GM12873 (cell line): ENCODE measurements at regions not wholly inside any gene's neighbourhood (a gene's known extent, or its start where the extent isn't known, plus 50 kb on each side); places are given as distances from the start of the nearest gene placed in this dataset.
A peak's percentile ranks its signal among the peaks of the same experiment; 100 is the strongest.

Experiments used
- TF ChIP-seq, protein P1 (sequence below): IDR thresholded peaks from 2 replicates; pipeline ENCODE4 v1.5.1; 2012; ENCODE audit warnings: low read depth, mild to moderate bottlenecking, moderate library complexity, low read length, control low read depth; ENCODE audit not compliant: insufficient read depth; ENCODE audit errors: missing control alignments

DNA sequence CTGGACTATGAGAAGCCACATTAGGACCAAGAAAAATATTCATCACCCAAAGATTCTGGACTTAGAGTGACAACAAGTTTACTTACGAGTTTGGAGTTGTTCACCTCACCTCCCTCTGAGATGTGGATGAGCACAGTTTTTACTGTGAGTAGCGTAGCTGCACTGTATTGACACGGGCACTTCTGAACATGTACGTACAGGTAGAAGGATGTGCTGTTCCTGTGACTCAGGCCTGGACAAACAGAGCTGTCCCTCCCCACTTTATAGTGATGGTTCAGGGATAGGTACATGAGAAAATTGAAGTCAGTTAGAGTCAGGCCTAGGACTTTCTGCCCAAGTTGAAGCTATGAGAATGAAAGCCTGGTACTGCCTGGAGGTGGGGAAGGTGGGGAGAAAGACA is 80.9 kb upstream of the DYNC1I1 start:
- TF ChIP-seq, protein P1, sequence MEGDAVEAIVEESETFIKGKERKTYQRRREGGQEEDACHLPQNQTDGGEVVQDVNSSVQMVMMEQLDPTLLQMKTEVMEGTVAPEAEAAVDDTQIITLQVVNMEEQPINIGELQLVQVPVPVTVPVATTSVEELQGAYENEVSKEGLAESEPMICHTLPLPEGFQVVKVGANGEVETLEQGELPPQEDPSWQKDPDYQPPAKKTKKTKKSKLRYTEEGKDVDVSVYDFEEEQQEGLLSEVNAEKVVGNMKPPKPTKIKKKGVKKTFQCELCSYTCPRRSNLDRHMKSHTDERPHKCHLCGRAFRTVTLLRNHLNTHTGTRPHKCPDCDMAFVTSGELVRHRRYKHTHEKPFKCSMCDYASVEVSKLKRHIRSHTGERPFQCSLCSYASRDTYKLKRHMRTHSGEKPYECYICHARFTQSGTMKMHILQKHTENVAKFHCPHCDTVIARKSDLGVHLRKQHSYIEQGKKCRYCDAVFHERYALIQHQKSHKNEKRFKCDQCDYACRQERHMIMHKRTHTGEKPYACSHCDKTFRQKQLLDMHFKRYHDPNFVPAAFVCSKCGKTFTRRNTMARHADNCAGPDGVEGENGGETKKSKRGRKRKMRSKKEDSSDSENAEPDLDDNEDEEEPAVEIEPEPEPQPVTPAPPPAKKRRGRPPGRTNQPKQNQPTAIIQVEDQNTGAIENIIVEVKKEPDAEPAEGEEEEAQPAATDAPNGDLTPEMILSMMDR: no peak

DNA sequence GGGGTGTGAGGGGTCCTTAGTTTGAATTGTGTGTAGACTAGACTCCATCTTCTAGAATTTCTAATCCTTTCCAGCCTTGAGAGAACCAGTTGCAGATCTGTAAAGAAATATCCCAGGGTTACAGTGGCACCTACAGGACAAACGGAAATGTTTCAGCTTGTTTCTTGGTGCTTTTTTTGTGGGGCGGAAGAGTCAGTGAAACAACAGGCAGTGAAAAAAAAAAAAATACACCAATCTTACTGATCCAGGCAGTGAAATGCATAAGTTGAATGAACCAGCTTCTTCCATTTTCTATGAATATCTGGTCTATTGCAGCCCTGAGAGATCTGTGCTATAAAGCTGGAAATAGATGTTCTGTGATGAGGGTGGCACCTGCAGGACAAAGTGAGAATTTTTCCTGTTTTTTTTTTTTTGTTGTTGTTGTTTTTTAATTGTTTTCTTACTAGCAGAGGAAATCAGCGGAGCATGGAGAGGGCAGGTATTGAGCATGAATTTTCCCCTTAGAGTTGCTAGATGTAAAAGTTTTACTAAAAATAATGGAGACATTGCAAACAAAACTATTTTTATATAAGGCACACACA is 81.9 kb upstream of the DYNC1I1 start:
- TF ChIP-seq, protein P1: peak; percentile 35

DNA sequence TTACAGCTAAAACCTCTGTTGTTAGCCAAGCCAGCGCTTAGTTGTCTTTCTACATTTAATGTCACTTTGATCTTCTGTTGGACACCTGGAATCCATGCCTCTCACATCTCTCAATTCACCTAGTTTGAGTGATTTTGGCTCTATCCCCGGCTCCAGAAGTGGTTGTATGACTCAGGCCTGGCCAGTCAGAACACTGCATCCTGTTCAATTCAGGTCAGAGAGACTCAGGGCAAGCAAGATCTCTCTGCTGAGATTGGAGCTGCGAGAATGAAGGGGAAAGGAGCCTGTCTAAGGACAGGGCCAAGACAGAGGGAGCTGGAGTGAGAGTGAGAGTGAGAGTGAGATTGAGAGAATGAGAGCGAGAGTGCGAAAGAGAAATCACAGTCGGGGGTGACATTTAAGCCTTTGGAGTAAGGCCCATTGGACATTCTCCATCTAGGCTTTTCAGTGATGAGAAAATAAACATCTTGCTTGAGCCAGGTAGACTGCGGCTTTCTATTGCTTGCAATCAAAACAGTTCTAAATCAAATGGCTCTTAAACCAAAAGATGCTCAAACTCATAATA is 83.3 kb upstream of the DYNC1I1 start:
- TF ChIP-seq, protein P1: no peak

DNA sequence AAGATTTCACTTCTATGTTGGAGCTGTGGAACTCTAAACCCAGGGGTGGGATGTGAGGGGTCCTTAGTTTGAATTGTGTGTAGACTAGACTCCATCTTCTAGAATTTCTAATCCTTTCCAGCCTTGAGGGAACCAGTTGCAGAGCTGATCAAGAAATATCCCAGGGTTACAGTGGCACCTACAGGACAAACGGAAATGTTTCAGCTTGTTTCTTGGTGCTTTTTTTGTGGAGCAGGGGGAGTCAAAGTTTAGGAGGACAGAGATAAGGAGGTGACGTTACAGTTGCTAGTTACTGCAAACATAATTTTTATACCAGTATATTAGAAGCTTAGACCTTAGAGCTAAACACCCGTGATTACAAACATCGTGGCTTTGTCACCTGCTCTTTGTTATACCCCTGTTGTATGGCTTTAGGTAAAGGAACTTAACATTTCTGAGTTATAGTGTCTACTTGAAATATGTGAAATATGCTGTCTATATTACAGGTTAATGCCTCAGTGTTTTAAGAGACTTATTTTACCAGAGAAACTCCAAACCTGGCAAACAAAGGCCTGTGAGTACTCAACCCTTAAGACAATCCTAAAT is 84.5 kb upstream of the DYNC1I1 start:
- TF ChIP-seq, protein P1: peak; percentile 35

DNA sequence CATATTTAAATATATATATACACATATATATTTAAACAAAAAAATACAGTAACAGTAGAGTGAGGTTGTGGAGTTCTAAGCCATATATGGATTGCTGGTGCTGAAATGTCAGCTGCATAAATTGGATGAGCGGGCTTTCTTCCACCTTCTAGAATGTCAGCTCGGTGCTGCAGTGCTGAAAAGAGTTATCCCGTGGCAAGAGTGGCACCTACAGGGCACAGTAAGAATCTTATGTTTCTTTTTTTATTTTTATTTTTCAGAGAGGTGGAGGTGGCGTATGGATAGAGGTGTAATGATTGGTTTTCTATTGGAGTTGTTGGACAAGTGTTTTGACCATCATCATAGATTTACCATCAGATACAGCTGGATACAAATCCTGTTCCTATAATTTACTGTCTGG is 86.2 kb upstream of the DYNC1I1 start:
- TF ChIP-seq, protein P1: peak; percentile 34

DNA sequence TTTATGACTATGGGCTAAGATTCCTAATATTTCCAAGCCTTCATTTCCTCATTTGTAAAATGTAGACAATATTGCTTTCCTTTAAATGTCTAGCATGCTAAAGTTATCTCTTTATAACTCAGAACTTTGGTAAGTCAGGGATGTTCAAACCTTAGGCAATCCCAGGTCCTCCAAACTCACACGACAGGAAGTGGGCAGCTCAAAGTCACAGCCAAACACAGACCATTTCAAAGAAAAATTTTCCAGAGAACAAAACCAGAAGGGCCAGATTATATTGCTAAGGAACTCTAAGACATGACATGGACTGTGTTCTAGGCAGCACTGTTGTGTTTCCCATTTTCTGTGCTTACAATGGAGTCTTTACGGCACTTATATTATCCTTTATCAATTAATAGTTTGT is 87.8 kb upstream of the DYNC1I1 start:
- TF ChIP-seq, protein P1: no peak

DNA sequence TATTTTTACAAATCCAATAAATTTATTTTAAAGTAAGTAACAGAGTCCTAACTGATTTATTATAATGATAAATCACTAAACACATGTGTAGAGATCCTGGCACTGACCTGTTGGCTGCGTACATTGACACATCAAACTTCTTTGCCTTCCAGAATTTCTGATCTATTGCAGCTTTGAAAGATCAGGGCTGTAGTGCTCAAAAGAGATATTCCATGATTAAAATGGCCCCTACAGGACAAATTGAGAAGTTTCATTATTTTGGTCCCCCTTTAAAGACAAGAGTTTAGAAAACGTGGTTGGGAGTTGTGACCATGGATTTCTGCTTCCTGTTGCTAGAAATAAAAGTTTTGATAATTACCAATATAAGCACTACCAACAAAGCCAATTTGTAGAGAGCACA is 87.7 kb upstream of the PDK4 start:
- TF ChIP-seq, protein P1: peak; percentile 38
